ENCODE measurements at regions not wholly inside any gene's neighbourhood (a gene's known extent, or its start where the extent isn't known, plus 50 kb on each side); places are given as distances from the start of the nearest gene placed in this dataset.
A peak's percentile ranks its signal among the peaks of the same experiment; 100 is the strongest.

DNA sequence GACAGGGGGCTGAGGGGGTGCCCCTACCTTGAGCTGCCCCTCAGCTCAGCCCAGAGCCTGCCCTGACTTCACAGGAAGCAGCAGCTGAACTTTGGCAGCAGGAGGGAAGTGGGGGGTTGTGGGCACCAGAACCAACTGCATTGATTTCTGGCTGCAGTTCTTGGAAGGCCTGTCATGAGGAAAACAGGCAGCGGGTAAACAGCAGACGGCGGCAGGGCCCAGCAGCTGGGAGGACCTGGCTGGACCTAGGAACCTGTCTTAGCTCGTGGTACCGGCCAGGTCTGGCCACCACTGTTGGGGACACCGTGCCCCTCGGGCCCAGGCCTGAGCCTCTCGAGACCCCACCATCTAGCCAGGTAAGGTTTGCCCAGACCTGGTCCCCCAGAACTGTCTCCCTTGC is 154.2 kb upstream of the MYL2 start:
- WGBS, 2 donors = 59 to 63% methylated on average over 8 of the region's 8 CpGs
- no peak for ATAC-seq (ENCODE audit: insufficient read depth, low FRiP score)
- peaks cover 0 to 2% (median 0%) of the 10 kb centered on the region in 3 donors for H3K27me3 ChIP-seq (ENCODE audit: control insufficient read depth in 3 of 3, insufficient read depth in 3 of 3, low read length in 2 of 3)

DNA sequence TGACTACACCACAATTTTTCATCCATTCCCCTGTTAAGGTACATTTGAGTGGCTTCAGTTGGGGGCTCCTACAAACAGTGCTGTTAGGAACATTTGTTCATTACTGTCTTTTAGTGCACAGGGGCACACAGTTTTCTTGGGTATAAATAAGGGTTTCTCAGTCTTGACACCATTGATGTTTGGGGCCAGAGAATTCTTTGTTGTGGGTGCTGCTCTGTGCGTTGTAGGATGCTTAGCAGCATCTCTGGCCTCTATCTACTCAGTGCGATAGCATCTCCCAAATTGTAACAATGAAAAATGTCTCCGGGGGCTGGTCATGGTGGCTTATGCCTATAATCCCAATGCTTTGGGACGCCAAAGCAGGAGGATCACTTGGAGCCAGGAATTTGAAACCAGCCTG is 153.0 kb upstream of the MYL2 start:
- Histone ChIP-seq H3K27me3 (ENCODE audit: control insufficient read depth in 3 of 3, insufficient read depth in 3 of 3, low read length in 2 of 3) (peaks cover 0 to 2% (median 0%) of the 10 kb centered on the region in 3 donors), H3K4me3 (no peak overlapping the region), H3K9me3 (ENCODE audit: control insufficient read depth in 4 of 4, insufficient read depth in 3 of 4, low read length in 3 of 4) (peaks cover 0 to 7% (median 3%) of the 10 kb centered on the region in 4 donors), H3K4me1 (ENCODE audit: control insufficient read depth in 5 of 5, insufficient read depth in 5 of 5, low read length in 5 of 5) (peaks cover 0 to 12% (median 0%) of the 10 kb centered on the region in 5 donors), H3K36me3 (ENCODE audit: control insufficient read depth in 4 of 4, insufficient read depth in 4 of 4, low read length in 4 of 4) (no peaks in the 10 kb centered on the region), H3K27ac (ENCODE audit: low read depth in 1 of 2, low read length in 1 of 2) (no peak overlapping the region), H3K9ac (ENCODE audit: insufficient read depth in 1 of 2, low read length in 2 of 2) (no peak overlapping the region)
- TF ChIP-seq, protein P1, sequence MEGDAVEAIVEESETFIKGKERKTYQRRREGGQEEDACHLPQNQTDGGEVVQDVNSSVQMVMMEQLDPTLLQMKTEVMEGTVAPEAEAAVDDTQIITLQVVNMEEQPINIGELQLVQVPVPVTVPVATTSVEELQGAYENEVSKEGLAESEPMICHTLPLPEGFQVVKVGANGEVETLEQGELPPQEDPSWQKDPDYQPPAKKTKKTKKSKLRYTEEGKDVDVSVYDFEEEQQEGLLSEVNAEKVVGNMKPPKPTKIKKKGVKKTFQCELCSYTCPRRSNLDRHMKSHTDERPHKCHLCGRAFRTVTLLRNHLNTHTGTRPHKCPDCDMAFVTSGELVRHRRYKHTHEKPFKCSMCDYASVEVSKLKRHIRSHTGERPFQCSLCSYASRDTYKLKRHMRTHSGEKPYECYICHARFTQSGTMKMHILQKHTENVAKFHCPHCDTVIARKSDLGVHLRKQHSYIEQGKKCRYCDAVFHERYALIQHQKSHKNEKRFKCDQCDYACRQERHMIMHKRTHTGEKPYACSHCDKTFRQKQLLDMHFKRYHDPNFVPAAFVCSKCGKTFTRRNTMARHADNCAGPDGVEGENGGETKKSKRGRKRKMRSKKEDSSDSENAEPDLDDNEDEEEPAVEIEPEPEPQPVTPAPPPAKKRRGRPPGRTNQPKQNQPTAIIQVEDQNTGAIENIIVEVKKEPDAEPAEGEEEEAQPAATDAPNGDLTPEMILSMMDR (IDR thresholded peaks at IDR 0.05; ENCODE audit: control extremely low read depth, extremely low read depth) = no peak
- DNase-seq (no peak), ATAC-seq (ENCODE audit: insufficient read depth, low FRiP score) (no peak)
- WGBS, 2 donors = 89 to 98% methylated on average over 4 of the region's 4 CpGs

More for the DNA sequence above, 154.2 kb upstream of the MYL2 start:
- Histone ChIP-seq H3K9ac (ENCODE audit: insufficient read depth in 1 of 2, low read length in 2 of 2) (no peak overlapping the region), H3K4me1 (ENCODE audit: control insufficient read depth in 5 of 5, insufficient read depth in 5 of 5, low read length in 5 of 5) (peaks cover 0 to 12% (median 0%) of the 10 kb centered on the region in 5 donors), H3K27ac (ENCODE audit: low read depth in 1 of 2, low read length in 1 of 2) (no peak overlapping the region), H3K9me3 (ENCODE audit: control insufficient read depth in 4 of 4, insufficient read depth in 3 of 4, low read length in 3 of 4) (peaks cover 0 to 7% (median 3%) of the 10 kb centered on the region in 4 donors), H3K36me3 (ENCODE audit: control insufficient read depth in 4 of 4, insufficient read depth in 4 of 4, low read length in 4 of 4) (no peaks in the 10 kb centered on the region), H3K4me3 (no peak overlapping the region)
- TF ChIP-seq, protein P1 (IDR thresholded peaks at IDR 0.05; ENCODE audit: control extremely low read depth, extremely low read depth) = no peak
- peak in 1 of 3 donors; percentile 12 for DNase-seq

DNA sequence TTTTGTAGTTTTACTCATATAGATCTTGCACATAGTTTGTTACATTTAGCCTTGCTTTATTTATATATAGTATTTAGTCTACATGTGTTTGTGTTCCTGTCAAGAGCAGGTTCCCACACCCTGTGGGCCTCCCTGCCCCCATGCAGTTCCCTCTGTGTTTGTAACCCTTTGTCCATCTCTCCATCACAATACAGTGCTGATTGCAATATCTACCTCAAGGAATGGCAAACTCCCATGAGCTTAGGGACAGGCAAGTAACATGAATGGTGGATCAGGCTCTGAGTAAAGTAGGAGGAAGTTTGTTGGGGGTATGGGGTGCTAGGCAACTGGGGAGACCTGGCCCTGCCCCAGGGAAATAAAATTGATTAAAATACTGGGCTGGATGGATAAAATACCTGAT is 151.9 kb upstream of the MYL2 start:
- H3K4me1 ChIP-seq (ENCODE audit: control insufficient read depth in 5 of 5, insufficient read depth in 5 of 5, low read length in 5 of 5) = peaks cover 0 to 17% (median 0%) of the 10 kb centered on the region in 5 donors
- ATAC-seq (ENCODE audit: insufficient read depth, low FRiP score) (no peak), DNase-seq (no peak)
- H3K27me3 ChIP-seq (ENCODE audit: control insufficient read depth in 3 of 3, insufficient read depth in 3 of 3, low read length in 2 of 3) = peaks cover 0 to 2% (median 0%) of the 10 kb centered on the region in 3 donors
- no peak overlapping the region for H3K27ac ChIP-seq (ENCODE audit: low read depth in 1 of 2, low read length in 1 of 2)
- TF ChIP-seq, protein P1 (IDR thresholded peaks at IDR 0.05; ENCODE audit: control extremely low read depth, extremely low read depth) = no peak
- H3K4me3 ChIP-seq = no peak overlapping the region
- H3K9me3 ChIP-seq (ENCODE audit: control insufficient read depth in 4 of 4, insufficient read depth in 3 of 4, low read length in 3 of 4) = peaks cover 0 to 7% (median 3%) of the 10 kb centered on the region in 4 donors
- H3K9ac ChIP-seq (ENCODE audit: insufficient read depth in 1 of 2, low read length in 2 of 2) = no peak overlapping the region
- no peaks in the 10 kb centered on the region for H3K36me3 ChIP-seq (ENCODE audit: control insufficient read depth in 4 of 4, insufficient read depth in 4 of 4, low read length in 4 of 4)

DNA sequence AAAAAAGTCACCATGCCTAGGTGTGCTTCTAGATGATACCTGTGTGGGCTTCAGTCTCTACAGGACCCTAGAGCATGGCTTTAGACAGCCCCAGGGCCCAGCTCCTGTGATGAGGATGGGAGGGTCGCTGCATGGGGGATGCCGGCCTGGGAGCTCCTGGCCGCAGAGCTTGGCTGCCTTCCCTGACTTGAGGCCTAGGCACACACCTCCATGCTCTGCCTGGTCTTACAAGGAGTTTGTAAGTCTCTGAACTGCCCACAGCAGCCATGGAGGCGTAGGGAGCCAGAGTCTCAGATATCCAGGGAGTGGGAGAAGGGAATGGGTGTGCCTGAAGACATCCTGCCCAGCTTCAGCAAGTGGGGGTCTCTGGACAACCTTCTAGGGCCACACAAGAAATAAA is 149.5 kb upstream of the MYL2 start:
- 90 to 98% methylated on average over 4 of the region's 4 CpGs for WGBS, 2 donors
- Histone ChIP-seq H3K4me3 (no peak overlapping the region), H3K9me3 (ENCODE audit: control insufficient read depth in 4 of 4, insufficient read depth in 3 of 4, low read length in 3 of 4) (peaks cover 0 to 7% (median 3%) of the 10 kb centered on the region in 4 donors), H3K27ac (ENCODE audit: low read depth in 1 of 2, low read length in 1 of 2) (no peak overlapping the region), H3K27me3 (ENCODE audit: control insufficient read depth in 3 of 3, insufficient read depth in 3 of 3, low read length in 2 of 3) (peaks cover 0 to 2% (median 0%) of the 10 kb centered on the region in 3 donors), H3K36me3 (ENCODE audit: control insufficient read depth in 4 of 4, insufficient read depth in 4 of 4, low read length in 4 of 4) (no peaks in the 10 kb centered on the region), H3K4me1 (ENCODE audit: control insufficient read depth in 5 of 5, insufficient read depth in 5 of 5, low read length in 5 of 5) (peaks cover 0 to 6% (median 0%) of the 10 kb centered on the region in 5 donors), H3K9ac (ENCODE audit: insufficient read depth in 1 of 2, low read length in 2 of 2) (no peak overlapping the region)
- no peak for DNase-seq
- ATAC-seq (ENCODE audit: insufficient read depth, low FRiP score) = no peak
- TF ChIP-seq, protein P1 (IDR thresholded peaks at IDR 0.05; ENCODE audit: control extremely low read depth, extremely low read depth) = no peak

All from lung (tissue), 11 donors.